ENCODE measurements at regions not wholly inside any gene's neighbourhood (a gene's known extent, or its start where the extent isn't known, plus 50 kb on each side); places are given as distances from the start of the nearest gene placed in this dataset.
A peak's percentile ranks its signal among the peaks of the same experiment; 100 is the strongest.

DNA sequence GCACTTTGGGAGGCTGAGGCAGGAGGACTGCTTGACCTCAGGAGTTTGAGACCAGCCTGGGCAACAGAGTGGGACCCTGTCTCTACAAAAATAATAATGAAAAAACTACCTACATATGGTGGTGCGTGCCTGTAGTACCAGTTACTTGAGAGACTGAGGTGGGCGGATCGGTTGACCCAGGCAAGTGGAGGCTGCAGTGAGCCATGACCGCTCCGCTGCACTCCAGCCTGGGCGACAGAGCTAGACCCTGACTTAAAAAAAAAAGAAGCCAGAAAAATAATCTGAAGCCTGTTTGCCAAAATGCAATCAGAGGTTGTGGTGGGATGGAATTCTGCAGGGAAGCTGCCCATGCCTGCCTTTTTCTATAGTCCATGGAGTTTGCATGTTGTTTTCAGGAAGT is 50.4 kb upstream of the GGTA1 start:
- H3K9ac ChIP-seq (ENCODE audit: low read depth in 1 of 3, low read length in 3 of 3) = no peak overlapping the region
- H3K4me1 ChIP-seq (ENCODE audit: control insufficient read depth in 3 of 3, insufficient read depth in 3 of 3, low read length in 3 of 3) = peaks cover 15 to 33% (median 30%) of the 10 kb centered on the region in 3 donors
- H3K4me3 ChIP-seq (ENCODE audit: low read length in 3 of 3) = no peak overlapping the region
- H3K36me3 ChIP-seq (ENCODE audit: control insufficient read depth in 3 of 3, insufficient read depth in 3 of 3, low read length in 3 of 3) = no peaks in the 10 kb centered on the region
- no peak overlapping the region for H3K27ac ChIP-seq (ENCODE audit: low read depth, low read length)
- H3K27me3 ChIP-seq (ENCODE audit: control insufficient read depth in 3 of 3, insufficient read depth in 3 of 3, low read length in 3 of 3) = no peaks in the 10 kb centered on the region
- H3K9me3 ChIP-seq (ENCODE audit: control insufficient read depth in 3 of 3, low read length in 3 of 3) = no peaks in the 10 kb centered on the region

DNA sequence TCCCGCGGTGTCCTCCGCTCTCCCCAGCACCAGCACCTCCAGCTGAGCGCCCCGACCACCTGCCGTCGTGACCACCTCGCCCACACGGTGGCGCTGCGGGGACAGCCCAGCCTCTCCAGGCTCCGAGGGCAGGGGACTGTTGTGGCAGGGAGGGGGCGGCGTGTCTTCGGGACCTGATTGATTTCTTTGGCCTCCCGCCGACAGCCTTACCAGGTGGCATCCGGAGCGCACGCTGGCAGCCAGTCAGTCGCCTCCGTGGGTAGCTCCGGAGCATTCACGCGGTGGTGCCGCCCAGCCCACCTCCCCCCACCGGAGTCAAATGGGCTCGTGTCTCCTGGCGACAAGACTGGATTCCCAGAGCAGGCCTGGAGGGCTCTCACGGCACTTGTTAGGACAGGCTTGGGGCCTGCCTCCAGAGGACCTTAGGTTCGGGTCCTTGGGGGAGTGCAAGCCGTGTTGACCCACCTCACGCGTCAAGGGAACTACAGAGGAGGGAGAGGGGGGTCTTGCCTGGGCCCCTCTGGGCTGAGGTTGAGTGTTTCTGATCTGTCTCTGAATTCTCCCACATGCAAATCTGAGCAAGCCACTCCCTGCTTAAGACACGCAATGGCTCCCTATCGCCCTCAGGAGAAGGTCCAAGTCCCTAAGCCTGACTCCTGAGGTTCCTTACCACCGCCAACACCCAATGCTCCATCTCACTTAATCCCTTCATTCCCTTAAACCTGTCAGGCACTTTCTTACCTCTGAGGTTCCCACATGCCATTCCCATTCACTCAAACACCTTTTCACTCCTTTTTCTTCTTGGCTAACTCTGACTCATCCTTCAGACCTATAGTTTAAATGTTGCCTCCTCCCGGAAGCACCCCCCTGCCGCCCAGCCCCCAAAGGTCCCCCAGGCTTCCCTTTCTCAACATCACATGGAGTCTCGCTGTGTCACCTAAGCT is 51.2 kb upstream of the GGTA1 start:
- Histone ChIP-seq H3K27me3 (ENCODE audit: control insufficient read depth in 3 of 3, insufficient read depth in 3 of 3, low read length in 3 of 3) (no peaks in the 10 kb centered on the region), H3K27ac (ENCODE audit: low read depth, low read length) (peak overlapping the region; percentile 36), H3K9me3 (ENCODE audit: control insufficient read depth in 3 of 3, low read length in 3 of 3) (no peaks in the 10 kb centered on the region), H3K36me3 (ENCODE audit: control insufficient read depth in 3 of 3, insufficient read depth in 3 of 3, low read length in 3 of 3) (no peaks in the 10 kb centered on the region), H3K4me1 (ENCODE audit: control insufficient read depth in 3 of 3, insufficient read depth in 3 of 3, low read length in 3 of 3) (peaks cover 15 to 32% (median 31%) of the 10 kb centered on the region in 3 donors), H3K9ac (ENCODE audit: low read depth in 1 of 3, low read length in 3 of 3) (peak overlapping the region in 2 of 3 donors; percentile 67 to 69), H3K4me3 (ENCODE audit: low read length in 3 of 3) (peak overlapping the region; percentile 54 to 65 (median 62))

DNA sequence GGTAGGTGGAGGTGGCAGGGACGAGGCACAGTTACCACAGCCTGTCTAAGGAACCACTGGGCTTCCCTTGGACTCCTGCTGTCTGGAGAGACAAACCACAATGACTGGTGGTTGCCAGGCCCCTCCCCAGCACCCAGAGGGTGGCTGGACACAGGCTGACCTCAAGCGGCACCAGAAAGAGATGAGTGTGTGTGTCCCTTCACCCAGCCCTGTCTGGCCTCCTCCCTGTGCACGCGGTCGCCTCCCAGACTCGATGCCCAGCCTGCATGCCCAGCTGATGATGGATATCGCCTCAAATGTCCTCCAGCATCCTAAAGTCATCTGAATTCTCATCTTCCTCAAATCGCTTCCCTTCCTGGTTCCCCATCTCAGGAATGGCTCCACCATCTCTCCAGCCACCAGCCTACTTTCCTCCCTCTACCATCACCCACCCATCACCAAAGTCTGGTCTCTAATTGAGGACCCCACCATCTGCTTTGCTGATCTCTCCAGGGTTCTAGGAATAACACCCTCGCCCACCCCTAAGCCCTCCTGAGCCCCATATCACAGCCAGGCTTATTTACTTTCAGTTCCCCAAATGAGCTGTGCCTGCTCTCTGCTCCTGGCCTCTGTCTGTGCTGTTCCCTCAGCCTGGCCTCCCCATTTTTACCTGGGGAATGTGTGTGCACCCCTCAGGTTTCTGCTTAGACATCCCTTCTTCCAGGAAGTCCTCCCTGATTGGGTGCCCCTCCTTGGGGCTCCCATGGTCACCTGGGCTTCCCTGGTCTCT is 52.5 kb upstream of the GGTA1 start:
- Histone ChIP-seq H3K27me3 (ENCODE audit: control insufficient read depth in 3 of 3, insufficient read depth in 3 of 3, low read length in 3 of 3) (no peaks in the 10 kb centered on the region), H3K36me3 (ENCODE audit: control insufficient read depth in 3 of 3, insufficient read depth in 3 of 3, low read length in 3 of 3) (no peaks in the 10 kb centered on the region), H3K4me1 (ENCODE audit: control insufficient read depth in 3 of 3, insufficient read depth in 3 of 3, low read length in 3 of 3) (peaks cover 25 to 39% (median 36%) of the 10 kb centered on the region in 3 donors), H3K4me3 (ENCODE audit: low read length in 3 of 3) (no peak overlapping the region), H3K9me3 (ENCODE audit: control insufficient read depth in 3 of 3, low read length in 3 of 3) (no peaks in the 10 kb centered on the region), H3K9ac (ENCODE audit: low read depth in 1 of 3, low read length in 3 of 3) (peak overlapping the region in 1 of 3 donors; percentile 40), H3K27ac (ENCODE audit: low read depth, low read length) (no peak overlapping the region)

DNA sequence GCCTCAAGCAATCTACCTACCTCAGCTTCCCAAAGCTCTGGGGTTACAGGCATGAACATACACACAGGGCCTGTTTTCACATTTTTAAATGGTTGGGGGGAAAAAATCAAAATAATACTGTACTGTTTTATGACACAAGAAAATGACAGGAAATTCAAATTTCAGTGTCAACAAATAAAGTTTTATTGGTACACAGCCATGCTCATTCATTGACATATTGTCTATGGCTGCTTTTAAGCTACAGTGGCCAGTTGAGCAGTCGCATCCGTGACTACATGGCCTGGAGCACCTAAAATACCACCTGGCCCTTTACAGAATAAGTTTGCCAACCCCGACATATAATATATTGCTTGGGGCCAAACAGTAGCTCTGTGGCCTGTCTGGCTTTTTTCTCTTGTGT is 56.4 kb upstream of the GGTA1 start:
- Histone ChIP-seq H3K36me3 (ENCODE audit: control insufficient read depth in 3 of 3, insufficient read depth in 3 of 3, low read length in 3 of 3) (no peaks in the 10 kb centered on the region), H3K27ac (ENCODE audit: low read depth, low read length) (peak overlapping the region; percentile 80)

GRCh38 chr9:121556580-121556979 is 56.9 kb upstream of the GGTA1 start:
- H3K9me3 ChIP-seq (ENCODE audit: control insufficient read depth in 3 of 3, low read length in 3 of 3) = no peaks in the 10 kb centered on the region
- H3K4me1 ChIP-seq (ENCODE audit: control insufficient read depth in 3 of 3, insufficient read depth in 3 of 3, low read length in 3 of 3) = peaks cover 34 to 50% (median 50%) of the 10 kb centered on the region in 3 donors
- no peak overlapping the region for H3K4me3 ChIP-seq (ENCODE audit: low read length in 3 of 3)
- peak overlapping the region in 1 of 3 donors; percentile 40 for H3K9ac ChIP-seq (ENCODE audit: low read depth in 1 of 3, low read length in 3 of 3)
- H3K27ac ChIP-seq (ENCODE audit: low read depth, low read length) = peak overlapping the region; percentile 80
- no peaks in the 10 kb centered on the region for H3K36me3 ChIP-seq (ENCODE audit: control insufficient read depth in 3 of 3, insufficient read depth in 3 of 3, low read length in 3 of 3)
- H3K27me3 ChIP-seq (ENCODE audit: control insufficient read depth in 3 of 3, insufficient read depth in 3 of 3, low read length in 3 of 3) = no peaks in the 10 kb centered on the region

More for the DNA sequence above, 56.4 kb upstream of the GGTA1 start:
- peak overlapping the region in 2 of 3 donors; percentile 19 to 40 for H3K9ac ChIP-seq (ENCODE audit: low read depth in 1 of 3, low read length in 3 of 3)
- H3K27me3 ChIP-seq (ENCODE audit: control insufficient read depth in 3 of 3, insufficient read depth in 3 of 3, low read length in 3 of 3) = no peaks in the 10 kb centered on the region
- peaks cover 35 to 51% (median 50%) of the 10 kb centered on the region in 3 donors for H3K4me1 ChIP-seq (ENCODE audit: control insufficient read depth in 3 of 3, insufficient read depth in 3 of 3, low read length in 3 of 3)
- H3K4me3 ChIP-seq (ENCODE audit: low read length in 3 of 3) = no peak overlapping the region
- H3K9me3 ChIP-seq (ENCODE audit: control insufficient read depth in 3 of 3, low read length in 3 of 3) = no peaks in the 10 kb centered on the region

DNA sequence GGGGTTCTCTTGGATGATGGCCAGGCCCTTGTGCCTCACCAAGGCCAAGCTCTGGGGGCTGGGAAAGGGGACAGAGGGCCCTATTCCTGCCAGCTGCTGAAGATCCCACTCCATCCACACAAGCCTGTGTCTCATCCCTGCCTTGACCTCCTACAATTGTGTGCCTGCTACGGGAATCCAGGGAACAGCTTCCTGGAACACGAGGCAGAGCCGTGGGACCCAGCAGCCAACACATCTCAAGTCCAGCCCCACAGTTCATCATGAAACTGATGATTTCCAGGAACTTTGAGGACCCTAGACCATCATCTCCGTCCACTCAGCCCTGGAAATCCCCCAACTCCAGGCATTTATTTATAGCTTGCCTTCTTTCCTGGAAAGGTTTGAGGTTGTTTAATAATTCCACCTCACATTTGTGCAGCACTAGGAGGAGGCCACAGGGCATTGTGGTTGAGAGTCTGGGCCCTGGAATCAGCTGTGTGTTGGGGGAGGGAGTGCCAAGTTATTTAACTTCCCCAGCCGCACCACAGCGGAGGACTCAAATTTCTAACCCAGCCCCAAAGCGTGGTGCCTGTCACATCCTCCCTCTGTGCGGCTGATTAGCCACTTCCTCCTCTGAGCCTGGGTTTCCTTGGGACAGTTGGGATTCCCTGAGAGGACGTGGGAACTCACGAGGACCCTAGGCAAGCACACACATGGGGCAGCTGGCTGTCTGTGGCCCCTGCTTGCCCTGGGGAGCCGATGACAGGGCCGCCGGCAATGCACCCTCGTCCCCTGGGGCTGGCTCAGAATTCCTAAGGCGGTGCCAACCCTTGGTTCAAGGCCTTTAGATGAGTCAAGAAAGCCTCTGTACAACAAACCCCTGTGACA is 58.2 kb upstream of the GGTA1 start:
- Histone ChIP-seq H3K4me1 (ENCODE audit: control insufficient read depth in 3 of 3, insufficient read depth in 3 of 3, low read length in 3 of 3) (peaks cover 34 to 43% (median 38%) of the 10 kb centered on the region in 3 donors), H3K27me3 (ENCODE audit: control insufficient read depth in 3 of 3, insufficient read depth in 3 of 3, low read length in 3 of 3) (no peaks in the 10 kb centered on the region), H3K9ac (ENCODE audit: low read depth in 1 of 3, low read length in 3 of 3) (peak overlapping the region; percentile 57 to 78 (median 68)), H3K27ac (ENCODE audit: low read depth, low read length) (peak overlapping the region; percentile 80), H3K36me3 (ENCODE audit: control insufficient read depth in 3 of 3, insufficient read depth in 3 of 3, low read length in 3 of 3) (no peaks in the 10 kb centered on the region), H3K9me3 (ENCODE audit: control insufficient read depth in 3 of 3, low read length in 3 of 3) (no peaks in the 10 kb centered on the region), H3K4me3 (ENCODE audit: low read length in 3 of 3) (peak overlapping the region; percentile 24 to 64 (median 34))

DNA sequence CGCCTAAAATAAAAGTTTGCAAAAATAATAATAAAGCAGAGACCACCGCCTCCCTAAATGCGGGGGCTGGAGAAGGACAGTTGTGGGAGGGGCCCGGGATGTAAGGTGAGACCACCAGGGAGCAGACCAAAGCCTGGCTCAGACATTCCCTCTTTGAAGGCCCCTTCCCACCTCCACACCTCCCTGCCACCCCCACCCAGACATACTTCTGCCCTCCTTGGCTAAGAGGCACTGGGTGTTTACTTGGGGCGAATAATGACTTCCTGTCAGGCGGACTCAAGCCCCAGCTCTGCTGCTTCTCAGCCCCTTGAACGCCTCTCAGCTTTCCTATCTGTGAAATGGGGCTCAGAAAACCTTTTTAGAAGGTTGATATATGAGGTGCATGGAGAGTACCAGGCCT is 58.8 kb upstream of the GGTA1 start:
- Histone ChIP-seq H3K9ac (ENCODE audit: low read depth in 1 of 3, low read length in 3 of 3) (peak overlapping the region; percentile 8 to 78 (median 57)), H3K27ac (ENCODE audit: low read depth, low read length) (peak overlapping the region; percentile 80), H3K27me3 (ENCODE audit: control insufficient read depth in 3 of 3, insufficient read depth in 3 of 3, low read length in 3 of 3) (no peaks in the 10 kb centered on the region), H3K36me3 (ENCODE audit: control insufficient read depth in 3 of 3, insufficient read depth in 3 of 3, low read length in 3 of 3) (no peaks in the 10 kb centered on the region), H3K9me3 (ENCODE audit: control insufficient read depth in 3 of 3, low read length in 3 of 3) (no peaks in the 10 kb centered on the region), H3K4me1 (ENCODE audit: control insufficient read depth in 3 of 3, insufficient read depth in 3 of 3, low read length in 3 of 3) (peaks cover 34 to 43% (median 38%) of the 10 kb centered on the region in 3 donors), H3K4me3 (ENCODE audit: low read length in 3 of 3) (peak overlapping the region in 2 of 3 donors; percentile 34 to 64)

- H3K9me3 ChIP-seq (ENCODE audit: control insufficient read depth in 3 of 3, low read length in 3 of 3) = no peaks in the 10 kb centered on the region
- no peak overlapping the region for H3K4me3 ChIP-seq (ENCODE audit: low read length in 3 of 3)
- peak overlapping the region; percentile 80 for H3K27ac ChIP-seq (ENCODE audit: low read depth, low read length)
- H3K27me3 ChIP-seq (ENCODE audit: control insufficient read depth in 3 of 3, insufficient read depth in 3 of 3, low read length in 3 of 3) = no peaks in the 10 kb centered on the region
- H3K9ac ChIP-seq (ENCODE audit: low read depth in 1 of 3, low read length in 3 of 3) = no peak overlapping the region
- H3K36me3 ChIP-seq (ENCODE audit: control insufficient read depth in 3 of 3, insufficient read depth in 3 of 3, low read length in 3 of 3) = no peaks in the 10 kb centered on the region
- H3K4me1 ChIP-seq (ENCODE audit: control insufficient read depth in 3 of 3, insufficient read depth in 3 of 3, low read length in 3 of 3) = peaks cover 31 to 40% (median 36%) of the 10 kb centered on the region in 3 donors
These were observed 59.5 kb upstream of the GGTA1 start for GRCh38 chr9:121559183-121559582.

GRCh38 chr9:121560921-121561320 is 61.3 kb upstream of the GGTA1 start:
- Histone ChIP-seq H3K9me3 (ENCODE audit: control insufficient read depth in 3 of 3, low read length in 3 of 3) (no peaks in the 10 kb centered on the region), H3K27ac (ENCODE audit: low read depth, low read length) (no peak overlapping the region), H3K9ac (ENCODE audit: low read depth in 1 of 3, low read length in 3 of 3) (no peak overlapping the region), H3K27me3 (ENCODE audit: control insufficient read depth in 3 of 3, insufficient read depth in 3 of 3, low read length in 3 of 3) (no peaks in the 10 kb centered on the region), H3K4me3 (ENCODE audit: low read length in 3 of 3) (no peak overlapping the region), H3K36me3 (ENCODE audit: control insufficient read depth in 3 of 3, insufficient read depth in 3 of 3, low read length in 3 of 3) (no peaks in the 10 kb centered on the region), H3K4me1 (ENCODE audit: control insufficient read depth in 3 of 3, insufficient read depth in 3 of 3, low read length in 3 of 3) (peaks cover 29 to 48% (median 39%) of the 10 kb centered on the region in 3 donors)

Data from skeletal muscle tissue (tissue), 3 donors.